GM18870 (cell line): ENCODE measurements at regions not wholly inside any gene's neighbourhood (a gene's known extent, or its start where the extent isn't known, plus 50 kb on each side); places are given as distances from the start of the nearest gene placed in this dataset.
"Not testable (repeated sequence)": the region's sequence is repeated elsewhere in the genome, so short reads cannot be mapped to it uniquely, and the experiment has no call there.

Experiments used
- ATAC-seq: cut with Tn5 transposase; IDR thresholded peaks from one replicate; pipeline ENCODE4 v1.9.1; 2021; ENCODE audit warnings: moderate library complexity; ENCODE audit not compliant: unreplicated experiment

- ATAC-seq = no peak
Observed at GRCh38 chr4:81319657-81320056, 104.6 kb upstream of the PRKG2 start.

DNA sequence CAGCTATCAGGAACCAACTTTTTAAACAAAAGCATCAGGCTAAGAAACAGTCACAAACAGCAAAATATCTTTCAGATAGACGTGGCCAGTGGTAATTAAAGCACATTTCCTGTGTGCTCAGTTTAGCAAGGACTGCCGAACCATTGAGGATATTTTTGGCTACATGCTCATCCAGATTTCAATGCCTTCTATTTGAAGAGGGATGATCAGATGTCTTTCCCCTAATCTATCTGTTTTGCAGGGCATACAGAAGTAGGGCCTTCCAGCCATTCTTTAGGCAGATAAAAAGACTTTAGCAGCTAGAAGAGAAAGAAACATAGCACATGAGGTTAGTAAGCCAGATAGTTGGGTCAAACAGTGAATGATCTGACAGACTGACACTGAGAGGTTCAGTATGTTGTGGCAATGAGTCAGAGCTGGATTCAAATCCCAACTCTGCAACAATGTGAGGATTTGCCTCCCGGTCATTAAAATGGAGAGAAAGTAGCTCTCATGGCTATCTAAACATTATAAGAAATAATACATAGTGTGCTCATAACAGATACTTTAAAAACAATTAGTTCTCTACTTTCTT is 100.0 kb upstream of the PRKG2 start:
- no peak for ATAC-seq

DNA sequence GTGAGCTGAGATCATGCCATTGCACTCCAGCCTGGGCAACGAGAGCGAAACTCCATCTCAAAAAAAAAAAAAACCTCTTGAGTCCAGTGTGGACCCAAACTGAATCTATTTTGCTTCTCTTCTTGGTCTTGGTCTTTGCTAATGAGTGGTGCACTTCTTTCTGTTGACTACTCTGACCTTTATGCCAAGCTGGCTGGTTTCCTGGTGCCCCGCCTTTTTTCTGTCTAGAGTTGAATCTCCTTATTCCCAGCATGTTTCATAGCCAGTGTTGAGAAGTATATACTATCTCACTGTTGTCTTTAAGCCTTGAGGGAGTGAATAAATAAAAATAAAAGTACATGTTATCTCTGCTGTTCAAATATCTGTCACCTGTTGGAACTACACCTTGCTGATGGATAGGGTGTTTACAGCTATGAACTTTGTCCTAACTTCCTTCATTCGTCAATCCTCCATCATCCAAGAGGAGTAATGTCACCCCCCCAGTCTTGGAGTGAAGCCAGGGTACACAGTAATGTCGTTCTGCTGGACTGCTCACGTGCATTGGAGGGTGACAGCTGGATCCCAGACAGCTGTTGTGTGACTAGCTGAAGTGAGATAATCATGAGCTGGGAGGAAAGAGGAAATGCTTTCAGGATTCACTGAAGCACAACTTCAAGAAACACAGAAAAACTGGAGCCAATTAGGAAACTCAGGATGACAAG is 99.3 kb upstream of the PRKG2 start:
- ATAC-seq = no peak

- ATAC-seq = no peak
Observed at GRCh38 chr4:81307991-81308390, 93.0 kb upstream of the PRKG2 start.

- no peak for ATAC-seq
Observed at GRCh38 chr4:81304871-81305270, 89.8 kb upstream of the PRKG2 start.

DNA sequence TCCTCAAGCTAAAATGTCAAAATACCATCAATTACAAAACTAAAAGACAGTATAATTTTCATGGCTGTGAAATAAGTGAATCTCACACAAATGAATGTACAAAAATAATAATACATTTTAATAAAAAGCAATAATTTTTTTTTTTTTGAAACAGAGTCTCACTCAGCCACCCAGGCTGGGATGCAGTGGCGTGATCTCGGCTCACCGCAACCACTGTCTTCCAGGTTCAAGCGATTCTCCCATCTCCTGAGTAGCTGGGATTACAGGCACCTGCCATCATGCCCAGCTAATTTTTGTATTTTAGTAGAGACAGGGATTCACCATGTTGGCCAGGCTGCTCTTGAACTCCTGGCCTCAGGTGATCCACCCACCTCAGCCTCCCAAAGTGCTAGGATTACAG is 85.3 kb upstream of the PRKG2 start:
- not testable (repeated sequence) for ATAC-seq

- ATAC-seq = no peak
Observed at GRCh38 chr4:81290813-81291212, 75.8 kb upstream of the PRKG2 start.

DNA sequence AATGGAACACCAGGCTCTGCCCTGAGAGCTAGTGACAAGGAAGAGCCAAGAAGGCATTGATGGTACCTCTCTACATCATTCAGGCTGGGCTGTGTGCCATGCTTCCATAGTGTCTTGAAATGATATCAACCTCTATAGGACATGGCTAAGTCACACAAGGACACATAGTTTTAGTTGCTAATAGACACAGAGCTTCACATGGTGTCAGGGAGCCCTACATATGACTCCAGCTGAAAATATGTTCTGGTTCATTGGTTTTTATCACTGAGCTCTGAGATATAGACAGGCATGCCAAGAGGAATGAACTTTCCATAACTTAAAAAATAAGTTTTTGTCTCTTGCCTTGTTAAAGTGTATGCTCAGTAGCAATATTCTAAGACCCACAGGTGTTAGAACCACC is 72.1 kb upstream of the PRKG2 start:
- no peak for ATAC-seq

GRCh38 chr4:81282131-81282530 is 67.1 kb upstream of the PRKG2 start:
- ATAC-seq = no peak

- ATAC-seq = no peak
Observed at GRCh38 chr4:81274460-81274859, 59.4 kb upstream of the PRKG2 start.

- ATAC-seq = no peak
Observed at GRCh38 chr4:81272671-81273070, 57.6 kb upstream of the PRKG2 start.
